DOHH2 (cell line): ENCODE measurements at regions not wholly inside any gene's neighbourhood (a gene's known extent, or its start where the extent isn't known, plus 50 kb on each side); places are given as distances from the start of the nearest gene placed in this dataset.

ENCODE experiments used
- CTCF ChIP-seq: fragments of 200-600 bp; sonication (generic); IDR thresholded peaks from one replicate; pipeline ENCODE4 v1.5.1; 2014; ENCODE audit warnings: antibody characterized with exemption, mild to moderate bottlenecking, low read depth, low read length; ENCODE audit not compliant: poor library complexity, severe bottlenecking
- EZH2phosphoT487 ChIP-seq: fragments of 200-600 bp; sonication (generic); IDR thresholded peaks from 2 replicates; pipeline ENCODE4 v1.6.1; 2017; ENCODE audit warnings: borderline replicate concordance, mild to moderate bottlenecking, antibody characterized with exemption, low read length, moderate library complexity, mixed read lengths

GRCh38 chr3:20870106-20870899, 684.3 kb upstream of the SGO1 start:
- TF ChIP-seq CTCF, result no peak
- TF ChIP-seq EZH2phosphoT487, result no peak
